Activated T-cell treated with anti-CD3 and anti-CD28 coated beads, Interleukin-2, amount 50 U/mL, for 72 hours (primary cell): ENCODE measurements at regions not wholly inside any gene's neighbourhood (a gene's known extent, or its start where the extent isn't known, plus 50 kb on each side); places are given as distances from the start of the nearest gene placed in this dataset.
"Not testable (repeated sequence)": the region's sequence is repeated elsewhere in the genome, so short reads cannot be mapped to it uniquely, and the experiment has no call there.

Experiments
- ATAC-seq, 2 donors: fragments of 150-1000 bp; cut with Tn5 transposase; replicated peaks in 1 of 2; 2 replicates each; pipeline ENCODE4 v1.10.0; 2021; ENCODE audit warnings: moderate library complexity in 2 of 2, mild to moderate bottlenecking in 1 of 2
- DNase-seq, 2 donors: peaks; one replicate each; pipeline ENCODE4 v3.0.0; 2021 to 2022; ENCODE audit warnings: mixed read lengths in 1 of 2
- H3K27ac Mint-ChIP-seq: one replicate; pipeline ENCODE4 v1.8.0; 2022; ENCODE audit warnings: mild to moderate bottlenecking, moderate library complexity, mixed read lengths
- H3K27me3 Mint-ChIP-seq: one replicate; pipeline ENCODE4 v1.8.0; 2022; ENCODE audit warnings: low read depth, mixed read lengths
- H3K36me3 Mint-ChIP-seq, 2 donors: one replicate each; pipeline ENCODE4 v1.8.0; 2022; ENCODE audit warnings: mixed read lengths in 2 of 2, mild to moderate bottlenecking in 1 of 2; ENCODE audit not compliant: insufficient read depth in 2 of 2
- H3K4me1 Mint-ChIP-seq: one replicate; pipeline ENCODE4 v1.8.0; 2022; ENCODE audit warnings: low read depth, mixed read lengths
- H3K4me3 Mint-ChIP-seq, 2 donors: one replicate each; pipeline ENCODE4 v1.8.0; 2022; ENCODE audit warnings: mild to moderate bottlenecking in 2 of 2, mixed read lengths in 2 of 2, moderate library complexity in 2 of 2
- H3K9me3 Mint-ChIP-seq, 2 donors: one replicate each; pipeline ENCODE4 v1.8.0; 2022; ENCODE audit warnings: mixed read lengths in 2 of 2

DNA sequence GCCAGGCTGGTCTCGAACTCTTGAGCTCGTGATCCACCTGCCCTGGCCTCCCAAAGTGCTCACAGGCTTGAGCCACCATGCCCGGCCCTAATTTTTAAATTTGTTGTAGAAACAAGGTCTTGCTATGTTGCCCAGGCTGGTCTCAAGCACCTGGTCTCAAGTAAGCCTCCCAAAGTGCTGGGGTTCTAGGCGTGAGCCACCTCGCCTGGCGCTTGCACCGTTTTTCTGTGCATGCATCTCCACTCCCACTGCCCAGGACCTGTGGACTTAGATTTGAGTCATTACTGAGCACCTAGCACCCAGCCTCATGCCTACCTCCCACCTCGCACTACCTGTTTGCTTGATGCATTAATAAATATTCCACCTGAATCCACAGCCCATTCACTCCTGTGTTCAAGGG lies 1359.1 kb downstream of the CDH12 start:
- ATAC-seq, DNase-seq, H3K4me3 Mint-ChIP-seq, H3K27ac Mint-ChIP-seq, H3K4me1 Mint-ChIP-seq, H3K9me3 Mint-ChIP-seq, H3K27me3 Mint-ChIP-seq: not testable (repeated sequence)
- H3K36me3 Mint-ChIP-seq = peaks cover 1 to 12% of the 10 kb centered on the region in 2 donors

DNA sequence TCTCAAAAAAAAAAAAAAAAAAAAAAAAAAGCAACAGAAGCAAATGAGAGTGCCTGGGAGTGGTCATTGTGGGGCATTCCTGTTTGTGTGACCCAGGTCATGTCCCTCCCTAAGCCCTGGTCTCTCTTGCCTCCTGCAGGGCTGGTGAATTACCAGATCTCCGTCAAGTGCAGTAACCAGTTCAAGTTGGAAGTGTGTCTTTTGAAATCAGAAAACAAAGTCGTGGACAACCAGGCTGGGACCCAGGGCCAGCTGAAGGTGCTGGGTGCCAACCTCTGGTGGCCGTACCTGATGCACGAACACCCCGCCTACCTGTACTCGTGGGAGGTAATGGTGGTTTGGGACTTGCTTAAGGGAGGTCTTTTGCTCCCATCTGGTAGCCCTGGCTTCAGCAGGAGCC lies 1362.0 kb downstream of the CDH12 start:
- H3K27ac Mint-ChIP-seq, H3K4me3 Mint-ChIP-seq, H3K4me1 Mint-ChIP-seq, DNase-seq, H3K9me3 Mint-ChIP-seq, H3K36me3 Mint-ChIP-seq, H3K27me3 Mint-ChIP-seq, ATAC-seq: not testable (repeated sequence)

DNA sequence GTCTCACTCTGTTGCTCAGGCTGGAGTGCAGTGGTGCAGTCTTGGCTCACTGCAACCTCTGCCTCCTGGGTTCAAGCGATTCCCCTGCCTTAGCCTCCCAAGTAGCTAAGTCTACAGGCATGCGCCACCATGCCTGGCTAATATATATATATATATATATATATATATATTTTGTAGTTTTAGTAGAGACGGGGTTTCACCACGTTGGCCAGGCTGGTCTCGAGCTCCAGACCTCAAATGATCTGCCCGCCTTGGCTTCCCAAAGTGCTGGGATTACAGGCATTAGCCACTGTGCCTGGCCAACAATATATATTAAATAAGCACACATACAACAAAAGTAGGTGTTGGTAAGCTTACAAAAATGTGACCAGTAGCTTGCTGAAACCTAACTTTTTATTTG lies 1364.3 kb downstream of the CDH12 start:
- ATAC-seq, H3K27me3 Mint-ChIP-seq, DNase-seq, H3K9me3 Mint-ChIP-seq, H3K36me3 Mint-ChIP-seq, H3K4me3 Mint-ChIP-seq, H3K4me1 Mint-ChIP-seq, H3K27ac Mint-ChIP-seq: not testable (repeated sequence)

DNA sequence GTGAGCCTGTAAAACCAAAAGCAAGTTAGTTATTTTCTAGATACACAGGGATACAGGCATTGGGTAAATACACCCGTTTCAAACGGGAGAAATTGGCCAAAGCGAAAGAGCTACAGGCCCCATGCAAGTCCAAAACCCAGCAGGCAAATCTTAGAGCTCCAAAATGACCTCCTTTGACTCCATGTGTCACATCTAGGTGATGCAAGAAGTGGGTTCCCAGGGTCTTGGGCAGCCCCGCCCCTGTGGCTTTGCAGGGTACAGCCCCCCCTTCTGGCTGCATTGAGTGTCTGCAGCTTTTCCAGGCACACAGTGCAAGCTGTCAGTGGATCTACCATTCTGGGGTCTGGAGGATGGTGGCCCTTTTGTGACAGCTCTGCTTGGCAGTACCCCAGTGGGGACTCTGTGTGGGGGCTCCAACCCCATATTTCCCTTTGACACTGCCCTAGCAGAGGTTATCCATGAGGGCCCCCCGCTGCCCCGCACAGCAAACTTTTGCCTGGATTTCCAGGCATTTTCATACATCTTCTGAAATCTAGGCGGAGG lies 1367.6 kb downstream of the CDH12 start:
- H3K27ac Mint-ChIP-seq, H3K27me3 Mint-ChIP-seq, H3K9me3 Mint-ChIP-seq, H3K36me3 Mint-ChIP-seq, ATAC-seq, H3K4me1 Mint-ChIP-seq, H3K4me3 Mint-ChIP-seq: not testable (repeated sequence)
- peak in 1 of 2 donors; percentile 48 for DNase-seq

DNA sequence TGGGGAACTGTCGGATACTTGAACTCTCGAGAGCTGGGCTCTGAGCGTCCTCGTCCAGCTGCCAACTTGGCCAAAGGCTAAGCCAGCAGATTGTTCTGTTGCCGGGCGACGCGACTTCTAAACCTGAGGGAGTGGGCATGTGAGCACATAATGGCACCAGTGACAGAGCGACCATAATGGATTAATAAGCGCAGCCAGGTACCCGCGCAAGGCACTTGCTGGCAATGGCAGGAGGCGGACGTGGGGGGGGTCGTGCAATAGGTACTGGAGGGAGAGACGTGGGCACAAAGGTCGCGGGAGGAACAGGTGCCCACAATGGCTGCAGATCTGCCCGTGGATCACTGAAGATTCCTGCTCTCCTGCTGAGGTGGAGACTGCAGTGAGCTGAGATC lies 1368.7 kb downstream of the CDH12 start:
- H3K4me1 Mint-ChIP-seq, ATAC-seq, H3K9me3 Mint-ChIP-seq: not testable (repeated sequence)

DNA sequence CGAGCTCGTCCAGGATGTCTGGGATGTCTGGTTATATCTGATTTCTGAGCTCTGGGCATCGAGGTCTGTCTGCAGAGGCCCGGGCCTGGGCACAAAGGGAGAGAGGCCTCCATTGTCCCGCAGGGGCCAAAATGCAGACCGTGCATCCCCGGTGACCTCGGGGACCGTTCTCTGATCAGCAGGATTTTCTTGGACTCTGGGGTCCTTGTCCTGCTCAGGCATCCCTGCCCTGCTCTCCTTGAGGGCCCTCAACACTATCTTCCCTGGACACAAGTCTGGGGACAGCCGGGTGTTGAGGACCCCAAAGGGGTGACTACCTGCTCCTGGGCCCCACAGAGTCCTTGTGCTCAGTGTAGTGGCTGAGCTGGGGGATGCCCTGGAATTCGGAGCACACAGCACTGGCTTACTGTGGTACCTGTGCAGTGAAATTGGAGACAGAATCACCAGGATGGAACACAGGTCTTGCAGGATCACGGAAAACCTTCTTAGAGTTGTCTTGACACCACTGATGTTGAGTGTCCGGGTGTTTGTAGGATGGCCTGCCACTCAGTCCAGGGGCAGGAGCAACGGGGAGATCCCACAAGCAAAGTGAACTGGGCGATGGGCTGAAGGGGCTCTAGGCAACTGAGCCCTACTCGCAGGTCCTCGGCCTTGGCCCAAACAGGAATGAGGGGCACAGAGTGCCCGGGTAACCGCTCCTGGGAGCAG lies 1369.2 kb downstream of the CDH12 start:
- H3K4me3 Mint-ChIP-seq, H3K4me1 Mint-ChIP-seq, H3K36me3 Mint-ChIP-seq, H3K9me3 Mint-ChIP-seq, H3K27ac Mint-ChIP-seq, H3K27me3 Mint-ChIP-seq, DNase-seq, ATAC-seq: not testable (repeated sequence)

More for the DNA sequence above, 1368.7 kb downstream of the CDH12 start:
- DNase-seq, H3K27me3 Mint-ChIP-seq, H3K4me3 Mint-ChIP-seq, H3K27ac Mint-ChIP-seq, H3K36me3 Mint-ChIP-seq: not testable (repeated sequence)

DNA sequence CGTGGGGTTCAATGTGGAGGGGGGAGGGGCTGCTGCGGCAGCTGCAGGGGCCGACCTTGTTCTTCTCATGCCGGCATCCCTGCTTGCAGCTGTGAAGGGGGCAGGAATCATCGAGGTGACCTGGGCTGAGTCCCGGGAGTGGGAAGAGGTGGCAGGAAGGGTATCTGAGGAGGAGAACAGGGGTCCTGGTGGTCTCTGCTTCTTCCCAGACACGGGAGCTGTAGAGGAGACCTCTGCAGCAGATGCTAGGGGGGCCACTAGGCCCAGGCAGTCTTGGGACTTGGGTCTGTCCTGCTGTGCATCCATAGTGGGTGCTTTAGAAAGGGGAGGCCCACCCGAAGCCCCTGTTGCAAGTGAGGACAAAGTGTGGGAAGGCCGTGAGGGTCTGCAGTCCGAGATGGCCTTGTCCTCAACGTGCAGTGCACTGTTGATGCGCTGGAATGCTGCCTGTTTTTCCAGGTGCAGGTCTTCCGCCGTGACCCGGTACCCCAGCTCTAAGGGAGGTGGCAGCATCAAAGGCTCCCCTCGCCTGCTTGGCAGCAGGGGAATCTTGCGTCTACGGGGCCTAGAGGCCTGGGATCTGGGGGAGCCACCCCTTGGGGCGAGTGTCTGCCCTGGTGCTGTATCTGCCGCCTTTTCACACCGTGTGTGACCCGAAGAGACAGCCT lies 1370.0 kb downstream of the CDH12 start:
- not testable (repeated sequence) for ATAC-seq, H3K9me3 Mint-ChIP-seq, H3K27me3 Mint-ChIP-seq, H3K27ac Mint-ChIP-seq, H3K4me1 Mint-ChIP-seq, H3K4me3 Mint-ChIP-seq, DNase-seq, H3K36me3 Mint-ChIP-seq

DNA sequence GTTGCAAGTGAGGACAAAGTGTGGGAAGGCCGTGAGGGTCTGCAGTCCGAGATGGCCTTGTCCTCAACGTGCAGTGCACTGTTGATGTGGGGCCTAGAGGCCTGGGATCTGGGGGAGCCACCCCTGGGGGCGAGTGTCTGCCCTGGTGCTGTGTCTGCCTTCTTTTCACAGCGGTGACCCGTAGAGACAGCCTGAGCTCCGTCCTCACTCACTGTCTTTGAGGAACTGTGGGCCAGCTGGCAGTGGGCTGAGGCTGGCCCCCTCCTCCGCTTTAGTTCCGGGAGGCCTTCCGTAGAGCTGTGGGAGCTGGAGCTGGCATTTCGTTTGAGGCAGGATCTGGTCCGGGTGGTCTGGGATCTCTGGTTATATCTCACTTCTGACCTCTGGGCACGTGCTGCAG lies 1370.6 kb downstream of the CDH12 start:
- DNase-seq = not testable (repeated sequence)

DNA sequence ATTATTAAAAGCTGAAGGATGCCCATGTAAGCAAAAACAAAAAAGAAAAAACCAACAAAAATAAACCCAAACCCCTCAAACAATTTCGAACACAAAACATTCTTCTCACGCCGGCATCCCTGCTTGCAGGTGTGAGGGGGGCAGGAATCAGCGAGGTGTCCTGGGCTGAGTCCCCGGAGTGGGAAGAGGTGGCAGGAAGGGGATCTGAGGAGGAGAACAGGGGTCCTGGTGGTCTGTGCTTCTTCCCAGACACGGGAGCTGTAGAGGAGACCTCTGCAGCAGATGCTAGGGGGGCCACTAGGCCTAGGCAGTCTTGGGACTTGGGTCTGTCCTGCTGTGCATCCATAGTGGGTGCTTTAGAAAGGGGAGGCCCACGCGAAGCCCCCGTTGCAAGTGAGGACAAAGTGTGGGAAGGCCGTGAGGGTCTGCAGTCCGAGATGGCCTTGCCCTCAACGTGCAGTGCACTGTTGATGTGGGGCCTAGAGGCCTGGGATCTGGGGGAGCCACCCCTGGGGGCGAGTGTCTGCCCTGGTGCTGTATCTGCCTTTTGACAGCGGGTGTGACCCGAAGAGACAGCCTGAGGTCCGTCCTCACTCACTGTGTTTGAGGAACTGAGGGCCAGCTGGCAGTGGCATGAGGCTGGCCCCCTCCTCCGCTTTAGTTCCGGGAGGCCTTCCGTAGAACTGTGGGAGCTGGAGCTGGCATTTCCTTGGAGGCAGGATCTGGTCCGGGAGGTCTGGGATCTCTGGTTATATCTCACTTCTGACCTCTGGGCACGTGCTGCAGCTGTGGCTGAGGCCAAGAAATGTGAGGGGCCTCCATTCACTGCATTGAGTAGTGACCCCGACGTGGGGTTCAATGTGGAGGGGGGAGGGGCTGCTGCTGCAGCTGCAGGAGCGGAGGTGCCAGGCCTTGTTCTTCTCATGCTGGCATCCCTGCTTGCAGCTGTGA lies 1371.5 kb downstream of the CDH12 start:
- H3K9me3 Mint-ChIP-seq, ATAC-seq: not testable (repeated sequence)

More for the DNA sequence above, 1370.6 kb downstream of the CDH12 start:
- not testable (repeated sequence) for H3K4me1 Mint-ChIP-seq, H3K27me3 Mint-ChIP-seq, H3K36me3 Mint-ChIP-seq, H3K27ac Mint-ChIP-seq, ATAC-seq, H3K4me3 Mint-ChIP-seq, H3K9me3 Mint-ChIP-seq

DNA sequence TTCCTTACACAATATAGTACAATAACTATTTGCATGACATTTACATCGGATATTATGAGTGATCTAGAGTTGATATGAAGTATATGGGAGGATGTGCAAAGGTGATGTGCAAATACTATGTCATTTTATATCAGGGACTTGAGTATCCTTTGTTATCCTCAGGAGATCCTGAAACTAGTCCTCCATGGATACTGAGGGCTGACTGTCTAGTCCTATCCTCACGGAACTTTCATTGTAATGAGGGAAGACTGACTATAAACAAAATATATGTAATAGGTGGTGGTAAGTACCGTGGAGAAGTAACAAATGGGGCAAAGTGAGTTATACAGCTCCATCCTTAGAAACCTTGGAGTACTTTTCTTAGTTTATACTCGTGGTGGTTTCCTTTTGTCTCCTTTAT lies 1373.1 kb downstream of the CDH12 start:
- H3K27me3 Mint-ChIP-seq, H3K4me1 Mint-ChIP-seq, ATAC-seq, H3K9me3 Mint-ChIP-seq, H3K4me3 Mint-ChIP-seq, H3K27ac Mint-ChIP-seq, DNase-seq, H3K36me3 Mint-ChIP-seq: not testable (repeated sequence)

More for the DNA sequence above, 1371.5 kb downstream of the CDH12 start:
- not testable (repeated sequence) for H3K4me3 Mint-ChIP-seq, H3K27me3 Mint-ChIP-seq, H3K36me3 Mint-ChIP-seq, H3K4me1 Mint-ChIP-seq, DNase-seq, H3K27ac Mint-ChIP-seq

DNA sequence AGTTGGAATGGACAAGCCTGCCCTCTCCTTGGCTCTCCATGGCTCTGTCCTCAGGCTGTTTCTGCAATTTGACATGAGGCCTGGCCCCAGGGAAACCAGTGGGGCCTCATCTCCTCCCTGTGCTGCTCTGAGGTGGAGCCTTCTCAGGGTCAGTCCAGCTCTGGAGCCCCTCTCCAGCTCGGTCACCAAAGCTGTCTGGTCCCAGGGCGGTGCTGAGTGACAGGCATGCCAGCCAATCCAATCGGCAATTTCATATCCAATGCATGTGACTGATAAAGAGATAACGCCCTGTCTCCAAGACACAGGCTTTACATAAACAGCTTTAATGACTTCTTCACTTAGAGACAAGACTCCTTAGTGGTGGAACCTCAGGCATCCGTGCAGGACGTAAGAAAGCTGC lies 1379.2 kb downstream of the CDH12 start:
- H3K27me3 Mint-ChIP-seq, H3K4me1 Mint-ChIP-seq, H3K9me3 Mint-ChIP-seq, DNase-seq, H3K27ac Mint-ChIP-seq, H3K36me3 Mint-ChIP-seq, H3K4me3 Mint-ChIP-seq, ATAC-seq: not testable (repeated sequence)

DNA sequence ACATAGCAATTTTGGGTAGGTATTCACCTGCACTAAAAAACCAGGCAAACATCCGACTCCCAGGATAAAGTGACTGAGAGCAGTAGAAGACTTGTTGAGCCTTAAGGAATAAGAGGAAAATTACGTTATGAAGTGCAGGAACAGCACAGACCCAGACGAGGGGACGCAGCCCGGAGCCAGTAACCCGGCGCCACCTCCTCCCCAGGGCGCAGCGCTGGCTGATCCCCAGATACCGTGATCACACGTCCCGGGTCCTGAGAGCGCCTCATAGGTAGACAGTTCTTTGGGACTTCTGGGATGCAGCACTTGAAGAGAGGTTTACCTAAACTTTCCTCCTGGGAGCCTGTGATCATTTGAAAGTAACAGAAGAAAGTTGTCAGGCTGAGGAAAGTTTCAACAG lies 1379.7 kb downstream of the CDH12 start:
- H3K9me3 Mint-ChIP-seq = not testable (repeated sequence)

DNA sequence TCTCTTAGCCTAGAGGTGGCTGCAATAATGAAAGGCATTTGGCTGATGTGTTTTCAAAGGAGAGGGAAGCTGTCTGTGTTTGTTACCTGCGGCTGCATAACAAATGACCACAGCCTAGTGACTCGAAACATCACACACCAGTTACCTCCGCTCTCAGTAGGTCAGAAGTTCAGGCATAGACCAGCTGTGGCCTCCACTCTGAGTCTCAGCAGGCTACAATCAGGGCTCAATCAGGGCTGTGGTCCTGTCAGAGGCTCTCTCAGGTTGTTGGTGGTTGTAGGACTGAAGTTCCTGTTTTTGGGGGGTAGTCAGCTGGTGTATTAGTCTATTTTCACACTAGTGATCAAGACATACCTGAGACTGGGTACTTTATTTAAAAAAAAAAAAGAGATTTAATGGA lies 1381.5 kb downstream of the CDH12 start:
- not testable (repeated sequence) for H3K9me3 Mint-ChIP-seq, H3K36me3 Mint-ChIP-seq, H3K27ac Mint-ChIP-seq, H3K4me3 Mint-ChIP-seq, DNase-seq, H3K4me1 Mint-ChIP-seq, H3K27me3 Mint-ChIP-seq, ATAC-seq

More for the DNA sequence above, 1379.7 kb downstream of the CDH12 start:
- not testable (repeated sequence) for DNase-seq, H3K4me3 Mint-ChIP-seq, H3K27ac Mint-ChIP-seq, H3K4me1 Mint-ChIP-seq, H3K27me3 Mint-ChIP-seq, H3K36me3 Mint-ChIP-seq, ATAC-seq
